ENCODE measurements at regions not wholly inside any gene's neighbourhood (a gene's known extent, or its start where the extent isn't known, plus 50 kb on each side); places are given as distances from the start of the nearest gene placed in this dataset.
"Not testable (repeated sequence)": the region's sequence is repeated elsewhere in the genome, so short reads cannot be mapped to it uniquely, and the experiment has no call there.

- no peak for DNase-seq
Observed at GRCh38 chr2:5203134-5203755, 488.9 kb upstream of the SOX11 start.

GRCh38 chr2:5206742-5207141 is 485.4 kb upstream of the SOX11 start:
- not testable (repeated sequence) for DNase-seq

GRCh38 chr2:5215989-5216607 is 476.1 kb upstream of the SOX11 start:
- no peak for DNase-seq

- no peak for DNase-seq
Observed at GRCh38 chr2:5227062-5227699, 465.0 kb upstream of the SOX11 start.

GRCh38 chr2:5229574-5229973 is 462.6 kb upstream of the SOX11 start:
- DNase-seq: no peak

GRCh38 chr2:5230444-5230843 is 461.7 kb upstream of the SOX11 start:
- no peak for DNase-seq

GRCh38 chr2:5230855-5231254 is 461.3 kb upstream of the SOX11 start:
- no peak for DNase-seq

GRCh38 chr2:5231287-5231686 is 460.9 kb upstream of the SOX11 start:
- DNase-seq: no peak

GRCh38 chr2:5234563-5234962 is 457.6 kb upstream of the SOX11 start:
- no peak for DNase-seq

- DNase-seq: no peak
Observed at GRCh38 chr2:5235701-5236100, 456.5 kb upstream of the SOX11 start.

GRCh38 chr2:5236249-5236648 is 455.9 kb upstream of the SOX11 start:
- peak; percentile 4 for DNase-seq

GRCh38 chr2:5242751-5243150 is 449.4 kb upstream of the SOX11 start:
- peak; percentile 9 for DNase-seq

- DNase-seq: peak; percentile 55
Observed at GRCh38 chr2:5250482-5250881, 441.7 kb upstream of the SOX11 start.

- no peak for DNase-seq
Observed at GRCh38 chr2:5253263-5253662, 438.9 kb upstream of the SOX11 start.

- no peak for DNase-seq
Observed at GRCh38 chr2:5254791-5255332, 437.3 kb upstream of the SOX11 start.

- DNase-seq: no peak
Observed at GRCh38 chr2:5263291-5263690, 428.9 kb upstream of the SOX11 start.

- DNase-seq: no peak
Observed at GRCh38 chr2:5264361-5264760, 427.8 kb upstream of the SOX11 start.

GRCh38 chr2:5285061-5285460 is 407.1 kb upstream of the SOX11 start:
- no peak for DNase-seq

- DNase-seq: no peak
Observed at GRCh38 chr2:5285872-5286769, 406.1 kb upstream of the SOX11 start.

- DNase-seq: no peak
Observed at GRCh38 chr2:5287558-5288334, 404.4 kb upstream of the SOX11 start.

- DNase-seq: peak; percentile 2
Observed at GRCh38 chr2:5290900-5291546, 401.2 kb upstream of the SOX11 start.

- no peak for DNase-seq
Observed at GRCh38 chr2:5304640-5305039, 387.5 kb upstream of the SOX11 start.

Data from DMS53 (cell line).